ENCODE measurements at regions not wholly inside any gene's neighbourhood (a gene's known extent, or its start where the extent isn't known, plus 50 kb on each side); places are given as distances from the start of the nearest gene placed in this dataset.

GRCh38 chr7:91408388-91409154 lies 144.3 kb downstream of the FZD1 start:
- ChIA-PET CTCF (no interaction called here), POLR2A (no interaction called here)
- H3K4me3 ChIP-seq (ENCODE audit: low read depth, low read length), result no peak overlapping the region
- H3K27ac ChIP-seq (ENCODE audit: low read depth, low read length), result no peak overlapping the region
- peaks cover 3% of the 10 kb centered on the region for H3K27me3 ChIP-seq (ENCODE audit: control insufficient read depth, insufficient read depth, low read length)
- no peak for TF ChIP-seq CTCF (IDR thresholded peaks at IDR 0.05; ENCODE audit: low read depth, low read length)
- DNase-seq (ENCODE audit: low read depth, low spot score), result no peak
- no peaks in the 10 kb centered on the region for H3K9me3 ChIP-seq (ENCODE audit: control insufficient read depth, insufficient read depth, low read length)

- Histone ChIP-seq H3K9me3 (ENCODE audit: control insufficient read depth, insufficient read depth, low read length) (no peaks in the 10 kb centered on the region), H3K27ac (ENCODE audit: low read depth, low read length) (no peak overlapping the region), H3K27me3 (ENCODE audit: control insufficient read depth, insufficient read depth, low read length) (no peaks in the 10 kb centered on the region), H3K4me3 (ENCODE audit: low read depth, low read length) (no peak overlapping the region)
- CTCF ChIA-PET, result no interaction called here
- POLR2A ChIA-PET, result no interaction called here
- TF ChIP-seq CTCF (IDR thresholded peaks at IDR 0.05; ENCODE audit: low read depth, low read length), result no peak
- DNase-seq (ENCODE audit: low read depth, low spot score), result no peak
Measured at GRCh38 chr7:91411060-91411459, 146.8 kb downstream of the FZD1 start.

GRCh38 chr7:91412298-91412697 lies 148.1 kb downstream of the FZD1 start:
- ChIA-PET CTCF (no interaction called here), POLR2A (no interaction called here)
- DNase-seq (ENCODE audit: low read depth, low spot score), result no peak
- Histone ChIP-seq H3K4me3 (ENCODE audit: low read depth, low read length) (no peak overlapping the region), H3K27ac (ENCODE audit: low read depth, low read length) (no peak overlapping the region), H3K9me3 (ENCODE audit: control insufficient read depth, insufficient read depth, low read length) (no peaks in the 10 kb centered on the region), H3K27me3 (ENCODE audit: control insufficient read depth, insufficient read depth, low read length) (no peaks in the 10 kb centered on the region)
- TF ChIP-seq CTCF (IDR thresholded peaks at IDR 0.05; ENCODE audit: low read depth, low read length), result no peak

GRCh38 chr7:91414734-91415133 lies 150.5 kb downstream of the FZD1 start:
- DNase-seq (ENCODE audit: low read depth, low spot score), result no peak
- POLR2A ChIA-PET, result no interaction called here
- H3K27me3 ChIP-seq (ENCODE audit: control insufficient read depth, insufficient read depth, low read length), result no peaks in the 10 kb centered on the region
- H3K27ac ChIP-seq (ENCODE audit: low read depth, low read length), result no peak overlapping the region
- CTCF ChIA-PET, result no interaction called here
- H3K9me3 ChIP-seq (ENCODE audit: control insufficient read depth, insufficient read depth, low read length), result no peaks in the 10 kb centered on the region
- TF ChIP-seq CTCF (IDR thresholded peaks at IDR 0.05; ENCODE audit: low read depth, low read length), result no peak
- no peak overlapping the region for H3K4me3 ChIP-seq (ENCODE audit: low read depth, low read length)

GRCh38 chr7:91416155-91416865 lies 152.1 kb downstream of the FZD1 start:
- H3K27ac ChIP-seq (ENCODE audit: low read depth, low read length), result no peak overlapping the region
- ChIA-PET POLR2A (no interaction called here), CTCF (no interaction called here)
- no peak overlapping the region for H3K4me3 ChIP-seq (ENCODE audit: low read depth, low read length)
- H3K9me3 ChIP-seq (ENCODE audit: control insufficient read depth, insufficient read depth, low read length), result no peaks in the 10 kb centered on the region
- TF ChIP-seq CTCF (IDR thresholded peaks at IDR 0.05; ENCODE audit: low read depth, low read length), result no peak
- no peaks in the 10 kb centered on the region for H3K27me3 ChIP-seq (ENCODE audit: control insufficient read depth, insufficient read depth, low read length)
- DNase-seq (ENCODE audit: low read depth, low spot score), result no peak

Data from AG04450 (cell line).